Karpas-422 (cell line): ENCODE measurements at regions not wholly inside any gene's neighbourhood (a gene's known extent, or its start where the extent isn't known, plus 50 kb on each side); places are given as distances from the start of the nearest gene placed in this dataset.

Source experiments
- DNase-seq: peaks from one replicate; pipeline ENCODE4 v3.0.0-alpha.2; 2015
- H2AFZ ChIP-seq: fragments of 200-600 bp; sonication (generic); 2 replicates; pipeline ENCODE4 v1.6.1; 2014; ENCODE audit warnings: antibody characterized with exemption, low read length, mixed read lengths
- H3K27ac ChIP-seq: fragments of 200-600 bp; sonication (generic); 2 replicates; pipeline ENCODE4 v1.5.1; 2014; ENCODE audit warnings: mild to moderate bottlenecking, low read length, moderate library complexity
- H3K27me3 ChIP-seq: fragments of 200-600 bp; sonication (generic); 2 replicates; pipeline ENCODE4 v1.6.1; 2014; ENCODE audit warnings: low read length, mixed read lengths
- H3K36me3 ChIP-seq: fragments of 200-600 bp; sonication (generic); 2 replicates; pipeline ENCODE4 v1.6.1; 2014; ENCODE audit warnings: low read length, mixed read lengths; ENCODE audit not compliant: insufficient read depth
- H3K4me1 ChIP-seq: fragments of 200-600 bp; sonication (generic); 2 replicates; pipeline ENCODE4 v1.6.1; 2014; ENCODE audit warnings: mild to moderate bottlenecking, low read length, mixed read lengths
- H3K4me2 ChIP-seq: fragments of 200-600 bp; sonication (generic); 2 replicates; pipeline ENCODE4 v1.6.1; 2014; ENCODE audit warnings: low read length, low read depth, mild to moderate bottlenecking; ENCODE audit not compliant: poor library complexity, severe bottlenecking
- H3K4me3 ChIP-seq: fragments of 200-600 bp; sonication (generic); 2 replicates; pipeline ENCODE4 v1.5.1; 2014; ENCODE audit warnings: mild to moderate bottlenecking, antibody characterized with exemption, low read length, mixed read lengths
- H3K79me2 ChIP-seq: fragments of 200-600 bp; sonication (generic); 2 replicates; pipeline ENCODE4 v1.6.1; 2014; ENCODE audit warnings: mild to moderate bottlenecking, low read length, mixed read lengths
- H3K9ac ChIP-seq: fragments of 200-600 bp; sonication (generic); 2 replicates; pipeline ENCODE4 v1.6.0; 2014; ENCODE audit warnings: low read length
- H3K9me2 ChIP-seq: fragments of 200-600 bp; sonication (generic), shearing (Covaris generic); replicated peaks from 2 replicates; pipeline ENCODE4 v1.6.0; 2014; ENCODE audit warnings: mild to moderate bottlenecking, low read length, moderate library complexity; ENCODE audit not compliant: insufficient read depth
- H3K9me3 ChIP-seq: fragments of 300-700, 200-600 bp; sonication (generic); 2 replicates; pipeline ENCODE4 v1.6.1; 2014; ENCODE audit warnings: low read length, mixed read lengths
- H4K20me1 ChIP-seq: fragments of 200-600 bp; sonication (generic); 2 replicates; pipeline ENCODE4 v1.6.1; 2014; ENCODE audit warnings: mild to moderate bottlenecking, antibody characterized with exemption, low read length, low read depth; ENCODE audit not compliant: insufficient read depth

GRCh38 chr15:35929740-35930444 lies 383.9 kb upstream of the DPH6 start:
- no peak overlapping the region for H2AFZ ChIP-seq
- H3K36me3 ChIP-seq, result no peaks in the 10 kb centered on the region
- no peaks in the 10 kb centered on the region for H3K9me2 ChIP-seq
- no peak overlapping the region for H3K4me3 ChIP-seq
- DNase-seq, result no peak
- no peaks in the 10 kb centered on the region for H4K20me1 ChIP-seq
- no peak overlapping the region for H3K9ac ChIP-seq
- H3K4me1 ChIP-seq, result no peaks in the 10 kb centered on the region
- no peak overlapping the region for H3K4me2 ChIP-seq
- no peaks in the 10 kb centered on the region for H3K27me3 ChIP-seq
- H3K9me3 ChIP-seq, result no peaks in the 10 kb centered on the region
- no peak overlapping the region for H3K27ac ChIP-seq
- H3K79me2 ChIP-seq, result no peaks in the 10 kb centered on the region

- H3K4me3 ChIP-seq, result no peak overlapping the region
- no peak for DNase-seq
- H3K79me2 ChIP-seq, result no peaks in the 10 kb centered on the region
- no peak overlapping the region for H3K27ac ChIP-seq
- H3K9ac ChIP-seq, result no peak overlapping the region
- no peaks in the 10 kb centered on the region for H3K9me2 ChIP-seq
- no peak overlapping the region for H2AFZ ChIP-seq
- H4K20me1 ChIP-seq, result no peaks in the 10 kb centered on the region
- H3K27me3 ChIP-seq, result no peaks in the 10 kb centered on the region
- H3K36me3 ChIP-seq, result no peaks in the 10 kb centered on the region
- H3K4me2 ChIP-seq, result no peak overlapping the region
- no peaks in the 10 kb centered on the region for H3K9me3 ChIP-seq
- H3K4me1 ChIP-seq, result no peaks in the 10 kb centered on the region
Measured at GRCh38 chr15:35931799-35932341, 385.9 kb upstream of the DPH6 start.

- no peak overlapping the region for H2AFZ ChIP-seq
- no peaks in the 10 kb centered on the region for H3K9me3 ChIP-seq
- no peaks in the 10 kb centered on the region for H3K36me3 ChIP-seq
- no peaks in the 10 kb centered on the region for H3K27me3 ChIP-seq
- H3K27ac ChIP-seq, result no peak overlapping the region
- no peaks in the 10 kb centered on the region for H3K4me1 ChIP-seq
- H4K20me1 ChIP-seq, result no peaks in the 10 kb centered on the region
- no peak overlapping the region for H3K9ac ChIP-seq
- H3K79me2 ChIP-seq, result no peaks in the 10 kb centered on the region
- no peak overlapping the region for H3K4me2 ChIP-seq
- no peaks in the 10 kb centered on the region for H3K9me2 ChIP-seq
- no peak overlapping the region for H3K4me3 ChIP-seq
- no peak for DNase-seq
Measured at GRCh38 chr15:35932531-35932930, 386.6 kb upstream of the DPH6 start.

GRCh38 chr15:35933531-35933930 lies 387.6 kb upstream of the DPH6 start:
- no peaks in the 10 kb centered on the region for H4K20me1 ChIP-seq
- H3K9me2 ChIP-seq, result no peaks in the 10 kb centered on the region
- no peak for DNase-seq
- H3K79me2 ChIP-seq, result no peaks in the 10 kb centered on the region
- no peak overlapping the region for H3K4me2 ChIP-seq
- no peak overlapping the region for H3K9ac ChIP-seq
- H3K27ac ChIP-seq, result no peak overlapping the region
- no peaks in the 10 kb centered on the region for H3K27me3 ChIP-seq
- no peaks in the 10 kb centered on the region for H3K9me3 ChIP-seq
- H2AFZ ChIP-seq, result no peak overlapping the region
- no peaks in the 10 kb centered on the region for H3K4me1 ChIP-seq
- H3K36me3 ChIP-seq, result no peaks in the 10 kb centered on the region
- H3K4me3 ChIP-seq, result no peak overlapping the region

- no peaks in the 10 kb centered on the region for H3K27me3 ChIP-seq
- no peak overlapping the region for H3K4me3 ChIP-seq
- no peaks in the 10 kb centered on the region for H3K79me2 ChIP-seq
- no peaks in the 10 kb centered on the region for H3K36me3 ChIP-seq
- H3K9ac ChIP-seq, result no peak overlapping the region
- H3K9me2 ChIP-seq, result no peaks in the 10 kb centered on the region
- H3K9me3 ChIP-seq, result no peaks in the 10 kb centered on the region
- no peak overlapping the region for H3K4me2 ChIP-seq
- H4K20me1 ChIP-seq, result no peaks in the 10 kb centered on the region
- H3K4me1 ChIP-seq, result no peaks in the 10 kb centered on the region
- DNase-seq, result no peak
- H2AFZ ChIP-seq, result no peak overlapping the region
- H3K27ac ChIP-seq, result no peak overlapping the region
Measured at GRCh38 chr15:35934383-35935049, 388.6 kb upstream of the DPH6 start.

GRCh38 chr15:35936284-35936683 lies 390.3 kb upstream of the DPH6 start:
- no peak for DNase-seq
- H4K20me1 ChIP-seq, result no peaks in the 10 kb centered on the region

GRCh38 chr15:35937380-35937779 lies 391.4 kb upstream of the DPH6 start:
- H3K27ac ChIP-seq, result no peak overlapping the region
- H3K4me2 ChIP-seq, result no peak overlapping the region
- H3K27me3 ChIP-seq, result no peaks in the 10 kb centered on the region
- H2AFZ ChIP-seq, result no peak overlapping the region
- no peaks in the 10 kb centered on the region for H3K4me1 ChIP-seq
- no peaks in the 10 kb centered on the region for H3K9me3 ChIP-seq
- H3K79me2 ChIP-seq, result no peaks in the 10 kb centered on the region
- H3K9me2 ChIP-seq, result no peaks in the 10 kb centered on the region
- no peak overlapping the region for H3K4me3 ChIP-seq
- H4K20me1 ChIP-seq, result no peaks in the 10 kb centered on the region
- H3K36me3 ChIP-seq, result no peaks in the 10 kb centered on the region
- H3K9ac ChIP-seq, result no peak overlapping the region
- DNase-seq, result no peak

More at GRCh38 chr15:35936284-35936683, 390.3 kb upstream of the DPH6 start:
- H3K4me1 ChIP-seq, result no peaks in the 10 kb centered on the region
- no peaks in the 10 kb centered on the region for H3K27me3 ChIP-seq
- H3K9ac ChIP-seq, result no peak overlapping the region
- no peak overlapping the region for H3K27ac ChIP-seq
- H3K79me2 ChIP-seq, result no peaks in the 10 kb centered on the region
- H3K36me3 ChIP-seq, result no peaks in the 10 kb centered on the region
- no peak overlapping the region for H2AFZ ChIP-seq
- H3K9me3 ChIP-seq, result no peaks in the 10 kb centered on the region
- H3K4me2 ChIP-seq, result no peak overlapping the region
- no peaks in the 10 kb centered on the region for H3K9me2 ChIP-seq
- H3K4me3 ChIP-seq, result no peak overlapping the region

- DNase-seq, result no peak
Measured at GRCh38 chr15:35944945-35945585, 399.1 kb upstream of the DPH6 start.

More at GRCh38 chr15:35944945-35945585, 399.1 kb upstream of the DPH6 start:
- no peaks in the 10 kb centered on the region for H3K9me2 ChIP-seq
- H3K9me3 ChIP-seq, result no peaks in the 10 kb centered on the region
- H4K20me1 ChIP-seq, result no peaks in the 10 kb centered on the region
- H3K4me3 ChIP-seq, result no peak overlapping the region
- no peaks in the 10 kb centered on the region for H3K27me3 ChIP-seq
- no peaks in the 10 kb centered on the region for H3K79me2 ChIP-seq
- H2AFZ ChIP-seq, result no peak overlapping the region
- no peaks in the 10 kb centered on the region for H3K4me1 ChIP-seq
- no peak overlapping the region for H3K27ac ChIP-seq
- H3K36me3 ChIP-seq, result no peaks in the 10 kb centered on the region
- H3K9ac ChIP-seq, result no peak overlapping the region
- no peak overlapping the region for H3K4me2 ChIP-seq
